SK-N-SH treated with all-trans-retinoic acid at 6 μM for 48 hours (cell line): ENCODE measurements at regions not wholly inside any gene's neighbourhood (a gene's known extent, or its start where the extent isn't known, plus 50 kb on each side); places are given as distances from the start of the nearest gene placed in this dataset.

ENCODE experiments used
- ARNTL ChIP-seq: fragments of 450-650 bp; formaldehyde crosslinking; IDR thresholded peaks from 2 replicates; pipeline ENCODE4 v1.5.0; 2020; ENCODE audit warnings: low read depth, mild to moderate bottlenecking, moderate library complexity, borderline replicate concordance
- BACH2 ChIP-seq: fragments of 250-450 bp; sonication (Bioruptor Pico); IDR thresholded peaks from 2 replicates; pipeline ENCODE4 v1.9.0; 2021; ENCODE audit warnings: mild to moderate bottlenecking, borderline replicate concordance
- CSDC2 ChIP-seq: fragments of 250-450 bp; sonication (Bioruptor Pico); IDR thresholded peaks from 2 replicates; pipeline ENCODE4 v1.5.0; 2020; ENCODE audit warnings: mild to moderate bottlenecking, moderate library complexity
- GLIS3 ChIP-seq: fragments of 250-450 bp; sonication (Bioruptor Pico); IDR thresholded peaks from 2 replicates; pipeline ENCODE4 v1.5.0; 2020; ENCODE audit warnings: mild to moderate bottlenecking, moderate library complexity
- OSR1 ChIP-seq: fragments of 250-450 bp; sonication (Bioruptor Pico); IDR thresholded peaks from 2 replicates; pipeline ENCODE4 v1.8.0; 2022; ENCODE audit warnings: moderate library complexity, mild to moderate bottlenecking, inconsistent platforms
- PATZ1 ChIP-seq: fragments of 250-450 bp; sonication (Bioruptor Pico); IDR thresholded peaks from 2 replicates; pipeline ENCODE4 v1.8.0; 2020; ENCODE audit warnings: mild to moderate bottlenecking, moderate library complexity, borderline replicate concordance
- PPARA ChIP-seq: fragments of 250-450 bp; sonication (Bioruptor Pico); IDR thresholded peaks from 2 replicates; pipeline ENCODE4 v1.5.0; 2020; ENCODE audit warnings: mild to moderate bottlenecking, borderline replicate concordance
- SNAI2 ChIP-seq: fragments of 250-450 bp; sonication (Bioruptor Pico); IDR thresholded peaks from 2 replicates; pipeline ENCODE4 v1.5.0; 2020; ENCODE audit warnings: mild to moderate bottlenecking, moderate library complexity
- TCF4 ChIP-seq: fragments of 250-450 bp; sonication (Bioruptor Pico); IDR thresholded peaks from 2 replicates; pipeline ENCODE4 v1.8.0; 2021; ENCODE audit warnings: mild to moderate bottlenecking, moderate library complexity, borderline replicate concordance
- ZC3H10 ChIP-seq: fragments of 250-450 bp; sonication (Bioruptor Pico); IDR thresholded peaks from 2 replicates; pipeline ENCODE4 v1.5.1; 2021; ENCODE audit warnings: mild to moderate bottlenecking, moderate library complexity
- ZFP3 ChIP-seq: fragments of 250-450 bp; sonication (Bioruptor Pico); IDR thresholded peaks from 2 replicates; pipeline ENCODE4 v1.5.0; 2020; ENCODE audit warnings: mild to moderate bottlenecking, moderate library complexity
- ZNF8 ChIP-seq: fragments of 450-650 bp; formaldehyde crosslinking; IDR thresholded peaks from 2 replicates; pipeline ENCODE4 v1.5.0; 2020; ENCODE audit warnings: mild to moderate bottlenecking, moderate library complexity
- TF ChIP-seq, protein P1 (sequence below): fragments of 250-450 bp; sonication (Bioruptor Pico); IDR thresholded peaks from 2 replicates; pipeline ENCODE4 v1.5.1; 2021; ENCODE audit warnings: mild to moderate bottlenecking, moderate library complexity
- TF ChIP-seq, protein P2 (sequence below): fragments of 250-450 bp; sonication (Bioruptor Pico); IDR thresholded peaks from 2 replicates; pipeline ENCODE4 v1.8.0; 2021; ENCODE audit warnings: low read depth, mild to moderate bottlenecking, moderate library complexity, borderline replicate concordance

DNA sequence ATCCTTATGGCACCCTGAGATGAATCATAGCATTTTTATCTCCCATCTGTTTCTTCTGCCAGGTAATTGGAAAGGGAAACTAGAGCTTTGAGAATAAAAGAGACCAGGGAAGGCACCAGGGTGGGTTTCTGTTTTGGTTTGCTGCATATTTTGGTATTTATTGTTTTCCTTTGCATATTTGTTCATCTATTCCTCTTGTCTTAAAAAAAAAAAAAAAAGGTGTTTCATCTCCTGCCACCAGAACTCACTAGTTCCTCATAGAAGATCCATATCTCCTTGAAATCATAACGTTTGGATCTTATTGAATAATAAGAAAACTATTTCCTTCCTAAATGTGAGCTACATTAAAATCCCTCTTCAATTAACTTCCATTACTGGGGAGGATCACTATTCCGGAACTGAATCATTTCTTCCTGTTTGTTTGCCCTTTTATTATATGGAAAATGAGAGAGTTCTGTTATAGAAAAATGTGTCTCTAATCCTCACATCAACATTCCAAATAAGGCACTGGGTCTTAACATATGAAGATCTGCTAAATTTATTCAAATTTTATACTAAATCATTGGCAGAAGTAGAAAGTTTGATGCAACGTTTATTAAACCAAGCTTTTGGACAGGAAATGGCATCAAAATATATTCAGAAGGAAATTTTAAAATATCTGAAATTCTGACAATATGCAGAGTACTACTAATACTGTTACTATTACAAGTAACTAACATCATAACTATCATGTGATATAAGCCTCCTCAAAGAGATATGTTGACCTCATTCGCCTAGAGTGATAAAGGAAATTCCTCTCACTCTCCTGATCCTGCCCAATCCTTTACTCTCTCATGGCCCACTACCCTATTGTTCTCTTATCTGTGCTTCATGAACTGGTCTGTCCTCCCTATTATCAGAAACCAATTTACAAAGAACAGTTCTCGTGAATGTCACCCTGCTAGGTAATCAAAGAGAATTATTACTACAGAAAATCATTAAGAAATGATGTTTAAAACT, 229.4 kb upstream of the RSPO3 start:
- TF ChIP-seq TCF4 (CRISPR knock-in tag) (no peak), ZNF8 (CRISPR knock-in tag) (no peak), PATZ1 (CRISPR knock-in tag) (no peak), SNAI2 (CRISPR knock-in tag) (no peak), BACH2 (no peak), ARNTL (no peak), ZFP3 (no peak), PPARA (CRISPR knock-in tag) (no peak), ZC3H10 (no peak), GLIS3 (CRISPR knock-in tag) (no peak), CSDC2 (CRISPR knock-in tag) (no peak), OSR1 (CRISPR knock-in tag) (no peak)
- TF ChIP-seq, protein P1, sequence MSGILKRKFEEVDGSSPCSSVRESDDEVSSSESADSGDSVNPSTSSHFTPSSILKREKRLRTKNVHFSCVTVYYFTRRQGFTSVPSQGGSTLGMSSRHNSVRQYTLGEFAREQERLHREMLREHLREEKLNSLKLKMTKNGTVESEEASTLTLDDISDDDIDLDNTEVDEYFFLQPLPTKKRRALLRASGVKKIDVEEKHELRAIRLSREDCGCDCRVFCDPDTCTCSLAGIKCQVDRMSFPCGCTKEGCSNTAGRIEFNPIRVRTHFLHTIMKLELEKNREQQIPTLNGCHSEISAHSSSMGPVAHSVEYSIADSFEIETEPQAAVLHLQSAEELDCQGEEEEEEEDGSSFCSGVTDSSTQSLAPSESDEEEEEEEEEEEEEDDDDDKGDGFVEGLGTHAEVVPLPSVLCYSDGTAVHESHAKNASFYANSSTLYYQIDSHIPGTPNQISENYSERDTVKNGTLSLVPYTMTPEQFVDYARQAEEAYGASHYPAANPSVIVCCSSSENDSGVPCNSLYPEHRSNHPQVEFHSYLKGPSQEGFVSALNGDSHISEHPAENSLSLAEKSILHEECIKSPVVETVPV (CRISPR knock-in tag) = no peak
- TF ChIP-seq, protein P2, sequence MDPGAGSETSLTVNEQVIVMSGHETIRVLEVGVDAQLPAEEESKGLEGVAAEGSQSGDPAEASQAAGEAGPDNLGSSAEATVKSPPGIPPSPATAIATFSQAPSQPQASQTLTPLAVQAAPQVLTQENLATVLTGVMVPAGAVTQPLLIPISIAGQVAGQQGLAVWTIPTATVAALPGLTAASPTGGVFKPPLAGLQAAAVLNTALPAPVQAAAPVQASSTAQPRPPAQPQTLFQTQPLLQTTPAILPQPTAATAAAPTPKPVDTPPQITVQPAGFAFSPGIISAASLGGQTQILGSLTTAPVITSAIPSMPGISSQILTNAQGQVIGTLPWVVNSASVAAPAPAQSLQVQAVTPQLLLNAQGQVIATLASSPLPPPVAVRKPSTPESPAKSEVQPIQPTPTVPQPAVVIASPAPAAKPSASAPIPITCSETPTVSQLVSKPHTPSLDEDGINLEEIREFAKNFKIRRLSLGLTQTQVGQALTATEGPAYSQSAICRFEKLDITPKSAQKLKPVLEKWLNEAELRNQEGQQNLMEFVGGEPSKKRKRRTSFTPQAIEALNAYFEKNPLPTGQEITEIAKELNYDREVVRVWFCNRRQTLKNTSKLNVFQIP (CRISPR knock-in tag) = no peak
